GM12864 (cell line): ENCODE measurements at regions not wholly inside any gene's neighbourhood (a gene's known extent, or its start where the extent isn't known, plus 50 kb on each side); places are given as distances from the start of the nearest gene placed in this dataset.

Experiments
- DNase-seq: peaks from one replicate; pipeline ENCODE4 v3.0.0-alpha.2; 2011; ENCODE audit warnings: low read depth
- H3K4me3 ChIP-seq: 2 replicates; pipeline ENCODE4 v1.5.1; 2011; ENCODE audit warnings: mild to moderate bottlenecking, low read depth, low read length, control low read depth
- TF ChIP-seq, protein P1 (sequence below): IDR thresholded peaks from 2 replicates; pipeline ENCODE4 v1.5.1; 2011; ENCODE audit warnings: low read depth, mild to moderate bottlenecking, moderate library complexity, low read length, control low read depth, inconsistent platforms; ENCODE audit errors: missing control alignments

- TF ChIP-seq, protein P1, sequence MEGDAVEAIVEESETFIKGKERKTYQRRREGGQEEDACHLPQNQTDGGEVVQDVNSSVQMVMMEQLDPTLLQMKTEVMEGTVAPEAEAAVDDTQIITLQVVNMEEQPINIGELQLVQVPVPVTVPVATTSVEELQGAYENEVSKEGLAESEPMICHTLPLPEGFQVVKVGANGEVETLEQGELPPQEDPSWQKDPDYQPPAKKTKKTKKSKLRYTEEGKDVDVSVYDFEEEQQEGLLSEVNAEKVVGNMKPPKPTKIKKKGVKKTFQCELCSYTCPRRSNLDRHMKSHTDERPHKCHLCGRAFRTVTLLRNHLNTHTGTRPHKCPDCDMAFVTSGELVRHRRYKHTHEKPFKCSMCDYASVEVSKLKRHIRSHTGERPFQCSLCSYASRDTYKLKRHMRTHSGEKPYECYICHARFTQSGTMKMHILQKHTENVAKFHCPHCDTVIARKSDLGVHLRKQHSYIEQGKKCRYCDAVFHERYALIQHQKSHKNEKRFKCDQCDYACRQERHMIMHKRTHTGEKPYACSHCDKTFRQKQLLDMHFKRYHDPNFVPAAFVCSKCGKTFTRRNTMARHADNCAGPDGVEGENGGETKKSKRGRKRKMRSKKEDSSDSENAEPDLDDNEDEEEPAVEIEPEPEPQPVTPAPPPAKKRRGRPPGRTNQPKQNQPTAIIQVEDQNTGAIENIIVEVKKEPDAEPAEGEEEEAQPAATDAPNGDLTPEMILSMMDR, result peak; percentile 43
- H3K4me3 ChIP-seq, result no peak overlapping the region
- no peak for DNase-seq
These were observed 74.3 kb upstream of the ATP12A start for GRCh38 chr13:24605923-24606372.

DNA sequence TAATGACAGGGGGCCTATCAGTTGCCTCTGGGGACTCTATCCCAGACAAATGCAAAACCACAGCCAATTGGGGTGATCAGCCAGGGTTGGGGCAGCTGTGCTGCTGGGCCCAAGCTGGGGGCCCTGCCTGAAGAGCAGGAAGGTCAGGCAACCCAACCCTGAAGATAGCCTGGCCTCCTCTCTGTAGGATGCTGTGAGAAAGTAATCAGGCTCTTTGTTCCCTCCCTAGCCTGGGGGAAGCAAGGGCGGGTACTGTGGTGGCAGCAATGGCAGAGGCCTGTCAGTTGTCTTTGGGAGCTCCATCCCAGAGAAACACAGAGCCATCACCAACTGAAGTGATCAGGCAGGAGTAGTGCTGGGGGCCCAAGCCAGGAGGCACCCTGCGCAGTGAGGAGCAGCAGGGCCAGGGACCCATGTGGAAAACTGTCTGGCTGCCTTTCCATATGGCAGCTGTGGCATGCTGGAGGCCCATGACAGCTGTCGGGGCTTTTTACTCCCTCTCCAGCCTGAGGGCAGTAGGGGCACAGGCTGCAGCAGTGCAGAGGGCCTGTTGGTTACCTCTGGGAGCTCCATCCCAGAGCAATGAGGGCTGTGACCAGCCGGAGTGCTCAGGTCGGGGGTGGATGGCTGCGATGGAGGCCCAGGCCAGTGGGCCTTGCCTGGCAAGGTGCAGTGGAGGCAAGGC is 73.6 kb upstream of the ATP12A start:
- TF ChIP-seq, protein P1, result no peak
- DNase-seq, result no peak

DNA sequence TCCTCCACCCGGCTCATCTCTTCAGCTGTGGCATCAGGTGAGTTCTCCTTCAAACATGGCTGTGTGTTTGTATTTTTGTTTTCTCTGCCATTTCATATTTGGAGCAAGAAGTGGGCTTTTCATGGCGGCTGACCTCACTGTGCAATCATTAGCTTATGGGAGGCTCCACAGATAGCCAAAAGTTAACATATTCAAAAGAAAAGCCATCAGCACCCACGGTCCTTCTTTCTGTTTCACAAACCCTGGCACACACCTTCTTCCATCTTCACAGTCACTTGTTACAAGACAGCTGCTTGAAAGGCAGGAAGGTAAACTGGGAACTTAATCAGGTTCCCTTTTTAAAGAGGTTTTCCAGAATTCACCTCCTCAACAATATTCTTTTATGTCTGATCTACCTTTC is 69.3 kb upstream of the ATP12A start:
- no peak overlapping the region for H3K4me3 ChIP-seq
- TF ChIP-seq, protein P1, result no peak
- no peak for DNase-seq

More for the DNA sequence above, 73.6 kb upstream of the ATP12A start:
- no peak overlapping the region for H3K4me3 ChIP-seq

DNA sequence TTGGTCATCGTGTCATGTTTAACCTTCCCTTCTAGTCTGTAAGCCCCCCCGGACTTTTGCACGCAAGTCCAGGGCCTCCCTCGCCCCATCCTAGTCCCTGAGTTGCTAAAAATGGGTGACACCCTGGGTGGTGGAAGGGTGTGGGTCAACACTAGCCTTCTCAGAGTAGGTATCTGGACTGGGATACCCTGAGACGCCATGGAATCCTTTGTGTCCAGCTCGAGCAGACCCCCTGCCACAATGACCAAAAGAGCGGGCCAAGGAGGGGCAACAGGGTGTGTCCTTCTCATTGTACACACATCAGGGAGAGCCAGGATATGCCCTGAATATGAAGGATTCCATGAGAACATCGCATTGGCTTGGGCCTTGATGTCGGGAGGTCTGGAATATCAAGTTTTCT is 67.5 kb upstream of the ATP12A start:
- DNase-seq, result no peak
- no peak overlapping the region for H3K4me3 ChIP-seq
- TF ChIP-seq, protein P1, result no peak

- no peak for DNase-seq
- TF ChIP-seq, protein P1, result no peak
- no peak overlapping the region for H3K4me3 ChIP-seq
These were observed 67.1 kb upstream of the ATP12A start for GRCh38 chr13:24613128-24613527.

GRCh38 chr13:24613755-24614154 is 66.5 kb upstream of the ATP12A start:
- no peak overlapping the region for H3K4me3 ChIP-seq
- no peak for DNase-seq
- TF ChIP-seq, protein P1, result no peak
